Mesothelial cell of epicardium (in vitro differentiated cells): ENCODE measurements at regions not wholly inside any gene's neighbourhood (a gene's known extent, or its start where the extent isn't known, plus 50 kb on each side); places are given as distances from the start of the nearest gene placed in this dataset.
"Not testable (repeated sequence)": the region's sequence is repeated elsewhere in the genome, so short reads cannot be mapped to it uniquely, and the experiment has no call there.

Experiments used
- DNase-seq, 2 experiments: peaks; one replicate each; pipeline ENCODE4 v3.0.0; 2021; ENCODE audit warnings: low spot score in 2 of 2; ENCODE audit not compliant: unreplicated experiment in 2 of 2
- H3K27ac Mint-ChIP-seq: 2 replicates; pipeline ENCODE4 v1.8.0; 2021; ENCODE audit warnings: mixed read lengths
- H3K27me3 Mint-ChIP-seq: 2 replicates; pipeline ENCODE4 v1.8.0; 2021; ENCODE audit warnings: low read depth, mixed read lengths
- H3K36me3 Mint-ChIP-seq: 2 replicates; pipeline ENCODE4 v1.8.0; 2021; ENCODE audit warnings: mixed read lengths
- H3K4me1 Mint-ChIP-seq: 2 replicates; pipeline ENCODE4 v1.8.0; 2021; ENCODE audit warnings: mixed read lengths
- H3K4me3 Mint-ChIP-seq: 2 replicates; pipeline ENCODE4 v1.8.0; 2021; ENCODE audit warnings: mild to moderate bottlenecking, moderate library complexity, mixed read lengths
- H3K9me3 Mint-ChIP-seq: 2 replicates; pipeline ENCODE4 v1.8.0; 2021; ENCODE audit warnings: mixed read lengths
- TF ChIP-seq, protein P1 (sequence below): fragments of 200-600 bp; sonication (generic); IDR thresholded peaks from one replicate; pipeline ENCODE4 v1.5.0; 2021; ENCODE audit warnings: antibody characterized with exemption; ENCODE audit not compliant: unreplicated experiment

DNA sequence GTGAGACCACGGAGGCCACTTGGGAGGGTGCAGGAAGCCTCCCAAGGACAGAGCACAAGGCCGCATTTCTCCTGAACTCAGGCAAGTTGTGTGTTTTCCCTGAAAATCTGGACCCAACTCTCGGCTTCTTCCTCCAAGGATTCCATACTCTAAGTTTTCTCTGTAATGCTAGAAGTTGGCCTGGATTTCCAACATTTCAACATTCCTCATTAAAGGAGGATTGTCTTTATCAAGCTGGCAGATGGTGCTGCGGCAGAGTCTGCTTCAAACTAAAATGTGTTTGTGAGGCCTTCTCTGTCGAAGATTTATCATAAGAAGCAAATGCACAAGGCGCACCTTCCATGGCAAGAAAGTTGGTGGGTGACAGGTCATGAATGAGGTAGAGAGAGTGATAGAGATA, 94.4 kb upstream of the SATB2 start:
- Mint-ChIP-seq H3K4me3 (no peak overlapping the region), H3K27me3 (no peaks in the 10 kb centered on the region), H3K4me1 (peaks cover 4% of the 10 kb centered on the region), H3K9me3 (peaks cover 7% of the 10 kb centered on the region), H3K36me3 (no peaks in the 10 kb centered on the region), H3K27ac (no peak overlapping the region)
- TF ChIP-seq, protein P1, sequence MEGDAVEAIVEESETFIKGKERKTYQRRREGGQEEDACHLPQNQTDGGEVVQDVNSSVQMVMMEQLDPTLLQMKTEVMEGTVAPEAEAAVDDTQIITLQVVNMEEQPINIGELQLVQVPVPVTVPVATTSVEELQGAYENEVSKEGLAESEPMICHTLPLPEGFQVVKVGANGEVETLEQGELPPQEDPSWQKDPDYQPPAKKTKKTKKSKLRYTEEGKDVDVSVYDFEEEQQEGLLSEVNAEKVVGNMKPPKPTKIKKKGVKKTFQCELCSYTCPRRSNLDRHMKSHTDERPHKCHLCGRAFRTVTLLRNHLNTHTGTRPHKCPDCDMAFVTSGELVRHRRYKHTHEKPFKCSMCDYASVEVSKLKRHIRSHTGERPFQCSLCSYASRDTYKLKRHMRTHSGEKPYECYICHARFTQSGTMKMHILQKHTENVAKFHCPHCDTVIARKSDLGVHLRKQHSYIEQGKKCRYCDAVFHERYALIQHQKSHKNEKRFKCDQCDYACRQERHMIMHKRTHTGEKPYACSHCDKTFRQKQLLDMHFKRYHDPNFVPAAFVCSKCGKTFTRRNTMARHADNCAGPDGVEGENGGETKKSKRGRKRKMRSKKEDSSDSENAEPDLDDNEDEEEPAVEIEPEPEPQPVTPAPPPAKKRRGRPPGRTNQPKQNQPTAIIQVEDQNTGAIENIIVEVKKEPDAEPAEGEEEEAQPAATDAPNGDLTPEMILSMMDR = no peak
- no peak for DNase-seq

DNA sequence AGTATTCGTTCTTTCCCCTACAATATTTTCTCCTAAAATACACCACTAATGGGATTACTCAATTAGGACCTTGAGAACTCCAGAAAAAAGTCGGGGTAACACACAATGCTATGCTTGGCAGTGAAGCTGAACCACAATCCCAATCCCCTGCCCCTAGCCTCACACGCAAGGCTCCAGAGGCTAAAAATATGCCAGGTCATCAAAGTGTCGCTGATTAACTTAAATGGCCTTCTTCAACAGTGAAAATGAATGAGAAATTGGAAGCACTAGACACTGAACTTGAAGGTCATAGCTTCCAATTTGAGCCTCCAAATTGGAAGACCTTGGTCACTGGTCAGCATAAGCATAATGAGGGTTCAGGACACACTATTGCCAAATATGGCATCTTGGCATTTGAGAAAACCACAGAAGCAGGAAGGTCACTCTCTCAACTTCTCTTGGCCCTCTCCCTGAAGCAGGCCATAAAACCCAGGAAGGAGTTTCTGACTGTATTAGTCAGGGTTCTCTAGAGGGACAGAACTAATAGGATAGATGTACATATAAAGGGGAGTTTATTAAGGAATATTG, 86.0 kb upstream of the SATB2 start:
- Mint-ChIP-seq H3K4me3 (no peak overlapping the region), H3K36me3 (no peaks in the 10 kb centered on the region), H3K27me3 (no peaks in the 10 kb centered on the region), H3K27ac (no peak overlapping the region), H3K9me3 (peaks cover 5% of the 10 kb centered on the region), H3K4me1 (no peaks in the 10 kb centered on the region)
- TF ChIP-seq, protein P1 = no peak
- no peak for DNase-seq

DNA sequence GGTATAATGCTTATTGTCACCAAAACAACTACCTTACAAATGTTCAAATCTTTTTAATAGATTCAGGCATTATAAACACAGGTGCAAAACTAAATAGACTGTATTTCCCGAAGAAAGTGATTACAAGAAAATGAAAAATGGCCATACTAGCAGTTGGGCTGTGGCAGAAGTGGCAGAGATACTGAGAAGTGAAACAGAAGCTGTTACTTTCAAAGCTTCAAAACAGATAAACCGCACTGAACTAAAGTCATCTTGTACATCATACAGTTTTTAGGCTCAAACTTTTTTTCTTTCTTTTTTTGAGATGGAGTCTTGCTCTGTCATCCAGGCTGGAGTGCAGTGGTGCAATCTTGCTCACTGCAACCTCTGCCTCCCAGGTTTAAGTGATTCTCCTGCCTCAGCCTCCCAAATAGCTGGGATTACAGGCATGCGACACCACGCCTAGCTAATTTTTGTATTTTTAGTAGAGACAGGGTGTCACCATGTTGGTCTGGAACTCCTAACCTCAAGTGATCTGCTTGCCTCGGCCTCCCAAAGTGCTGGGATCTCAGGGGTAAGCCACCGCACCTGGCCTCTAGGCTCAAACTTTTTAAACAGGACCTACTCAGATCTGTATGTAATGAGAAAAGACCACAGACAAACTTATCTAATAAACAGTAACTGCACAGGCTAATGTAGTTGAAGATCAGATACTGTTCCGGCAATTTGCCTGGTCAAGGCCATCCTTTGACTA, 77.9 kb upstream of the SATB2 start:
- Mint-ChIP-seq H3K4me1 (no peaks in the 10 kb centered on the region), H3K36me3 (no peaks in the 10 kb centered on the region), H3K4me3 (no peak overlapping the region), H3K27ac (no peak overlapping the region), H3K9me3 (peaks cover 7% of the 10 kb centered on the region), H3K27me3 (no peaks in the 10 kb centered on the region)
- TF ChIP-seq, protein P1 = no peak
- no peak for DNase-seq

DNA sequence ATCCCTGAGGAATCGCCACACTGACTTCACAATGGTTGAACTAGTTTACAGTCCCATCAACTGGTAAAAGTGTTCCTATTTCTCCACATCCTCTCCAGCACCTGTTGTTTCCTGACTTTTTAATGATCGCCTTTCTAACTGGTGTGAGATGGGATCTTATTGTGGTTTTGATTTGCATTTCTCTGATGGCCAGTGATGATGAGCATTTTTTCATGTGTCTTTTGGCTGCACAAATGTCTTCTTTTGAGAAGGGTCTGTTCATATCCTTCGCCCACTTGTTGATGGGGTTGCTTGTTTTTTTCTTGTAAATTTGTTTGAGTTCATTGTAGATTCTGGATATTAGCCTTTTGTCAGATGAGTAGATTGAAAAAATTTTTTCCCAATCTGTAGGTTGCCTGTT, 76.1 kb upstream of the SATB2 start:
- H3K4me1 Mint-ChIP-seq, H3K27me3 Mint-ChIP-seq, H3K36me3 Mint-ChIP-seq, H3K4me3 Mint-ChIP-seq, DNase-seq, H3K27ac Mint-ChIP-seq: not testable (repeated sequence)
- H3K9me3 Mint-ChIP-seq = peaks cover 11% of the 10 kb centered on the region

DNA sequence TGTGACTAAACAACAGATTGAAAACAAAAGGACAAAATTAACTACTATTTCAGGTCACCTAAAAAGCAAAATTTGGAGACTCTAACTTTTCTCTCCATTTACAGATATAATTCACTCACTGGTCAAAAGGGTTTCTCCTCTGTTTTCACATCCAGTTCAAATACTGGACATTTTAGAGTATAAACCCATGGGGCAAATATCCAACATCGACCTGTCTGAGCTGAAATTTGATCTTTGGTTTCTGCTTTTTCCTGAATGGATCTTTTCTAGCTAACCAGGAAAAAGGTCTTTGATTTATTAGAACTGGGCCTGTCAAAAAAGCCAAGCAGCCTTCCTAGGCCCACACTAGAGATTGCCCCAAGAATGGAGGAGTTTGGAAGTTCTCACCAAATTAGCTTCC, 69.3 kb upstream of the SATB2 start:
- H3K27ac Mint-ChIP-seq = no peak overlapping the region
- peaks cover under 1% of the 10 kb centered on the region for H3K4me1 Mint-ChIP-seq
- no peak overlapping the region for H3K4me3 Mint-ChIP-seq
- H3K9me3 Mint-ChIP-seq = peaks cover 13% of the 10 kb centered on the region
- H3K36me3 Mint-ChIP-seq = no peaks in the 10 kb centered on the region
- H3K27me3 Mint-ChIP-seq = no peaks in the 10 kb centered on the region
- DNase-seq = no peak
- TF ChIP-seq, protein P1 = no peak

DNA sequence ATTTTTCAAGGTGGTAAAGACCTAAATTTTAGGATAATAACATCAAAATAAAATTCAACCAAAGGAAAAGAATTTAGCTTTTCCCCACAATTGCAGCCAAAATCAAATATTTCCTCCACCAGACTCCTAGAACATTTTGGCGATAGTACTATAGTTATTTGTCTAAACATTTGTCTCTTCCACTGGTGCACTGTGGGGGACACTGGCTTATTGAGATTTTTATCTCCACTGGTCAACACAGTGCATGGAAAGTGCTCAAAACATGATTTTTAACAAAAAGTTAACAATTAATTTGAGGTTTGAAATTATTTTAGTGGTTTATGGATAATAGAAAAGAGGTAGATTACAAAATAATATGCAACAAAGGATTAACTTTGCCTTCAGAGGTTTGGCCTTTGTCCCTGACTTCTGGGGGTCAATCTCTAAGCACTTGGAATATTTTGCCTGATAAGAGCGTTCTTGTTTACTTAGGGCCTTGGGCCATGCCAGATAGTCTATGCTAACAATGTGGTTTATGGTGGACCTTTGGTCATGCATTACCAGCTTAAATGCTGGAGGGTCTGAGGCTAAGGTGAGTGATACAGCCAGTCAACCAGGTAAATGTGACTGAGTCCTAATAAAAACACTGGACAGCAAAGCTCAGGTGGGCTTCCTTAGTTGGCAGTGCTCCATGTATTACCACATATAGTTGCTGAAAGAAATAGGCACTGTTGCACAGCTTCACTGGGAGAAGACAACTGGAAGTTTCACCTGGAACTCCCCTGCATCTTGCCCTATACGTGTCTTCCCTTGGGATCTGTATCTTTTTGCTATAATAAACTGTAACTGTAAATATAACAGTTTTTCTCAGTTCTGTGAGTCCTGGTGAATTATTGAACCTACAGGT, 67.2 kb upstream of the SATB2 start:
- peaks cover 5% of the 10 kb centered on the region for H3K9me3 Mint-ChIP-seq
- H3K36me3 Mint-ChIP-seq = no peaks in the 10 kb centered on the region
- no peak overlapping the region for H3K27ac Mint-ChIP-seq
- H3K4me3 Mint-ChIP-seq = no peak overlapping the region
- TF ChIP-seq, protein P1 = no peak
- peaks cover 9% of the 10 kb centered on the region for H3K4me1 Mint-ChIP-seq
- no peaks in the 10 kb centered on the region for H3K27me3 Mint-ChIP-seq
- DNase-seq = no peak
